ENCODE measurements at regions not wholly inside any gene's neighbourhood (a gene's known extent, or its start where the extent isn't known, plus 50 kb on each side); places are given as distances from the start of the nearest gene placed in this dataset.

- no peak for TF ChIP-seq ZNF114 (CRISPR knock-in tag; IDR thresholded peaks at IDR 0.05)
- TF ChIP-seq EZH2 (IDR thresholded peaks at IDR 0.05; ENCODE audit: low read depth, unreplicated experiment) = no peak
- no peak for TF ChIP-seq ZNF331 (CRISPR knock-in tag; IDR thresholded peaks at IDR 0.05; ENCODE audit: low read depth)
- TF ChIP-seq NANOG (IDR thresholded peaks at IDR 0.05; ENCODE audit: borderline replicate concordance) = no peak
- no peak for TF ChIP-seq CTCF (conservative IDR thresholded peaks at IDR 0.05; ENCODE audit: low read depth in 2 of 2)
- no peak for TF ChIP-seq CREB1 (CRISPR knock-in tag; IDR thresholded peaks at IDR 0.05; ENCODE audit: low read depth)
- TF ChIP-seq POLR2AphosphoS5 (IDR thresholded peaks at IDR 0.05; ENCODE audit: low read depth) = no peak
- TF ChIP-seq JUNB (IDR thresholded peaks at IDR 0.05; ENCODE audit: unreplicated experiment) = no peak
- no peak for TF ChIP-seq ETS1 (IDR thresholded peaks at IDR 0.05)
- TF ChIP-seq STAT1 (IDR thresholded peaks at IDR 0.05; ENCODE audit: unreplicated experiment) = no peak
- no peak for TF ChIP-seq ZNF462 (CRISPR knock-in tag; IDR thresholded peaks at IDR 0.05)
- no peak for TF ChIP-seq EZH2phosphoT487 (IDR thresholded peaks at IDR 0.05; ENCODE audit: unreplicated experiment)
- TF ChIP-seq REST (IDR thresholded peaks at IDR 0.05; ENCODE audit: unreplicated experiment) = no peak
Observed at GRCh38 chr5:2566284-2566683, 185.2 kb downstream of the IRX2 start.

More at GRCh38 chr5:2566284-2566683, 185.2 kb downstream of the IRX2 start:
- peaks cover 2% of the 10 kb centered on the region; the same call in 1 of the 3 replicates for H3K36me3 Mint-ChIP-seq (ENCODE audit: low read depth)
- no peak overlapping the region for H2AFZ ChIP-seq
- H3K9me2 ChIP-seq (ENCODE audit: insufficient read depth) = no peaks in the 10 kb centered on the region
- ATAC-seq (no peak), DNase-seq (ENCODE audit: low spot score) (no peak)
- no peak overlapping the region for H3K4me3 ChIP-seq
- no peaks in the 10 kb centered on the region for H3F3A ChIP-seq (replicated peaks; ENCODE audit: low read depth)
- H3K27ac Mint-ChIP-seq = no peak overlapping the region
- H3K4me1 ChIP-seq (ENCODE audit: insufficient read depth) = no peaks in the 10 kb centered on the region
- H3K27ac ChIP-seq (ENCODE audit: low read depth) = no peak overlapping the region
- H3K4me2 ChIP-seq = no peak overlapping the region
- no peaks in the 10 kb centered on the region for H4K20me1 ChIP-seq (replicated peaks; ENCODE audit: insufficient read depth)
- peaks cover 4% of the 10 kb centered on the region for H3K27me3 Mint-ChIP-seq (ENCODE audit: insufficient read depth, low read depth, poor library complexity)
- H3K36me3 ChIP-seq (ENCODE audit: insufficient read depth) = no peaks in the 10 kb centered on the region
- no peaks in the 10 kb centered on the region for H3K79me2 ChIP-seq (replicated peaks; ENCODE audit: insufficient read depth)
- peaks cover 14% of the 10 kb centered on the region for H3K4me1 Mint-ChIP-seq
- peaks cover 11% of the 10 kb centered on the region for H3K9me3 Mint-ChIP-seq
- H3K27me3 ChIP-seq (ENCODE audit: insufficient read depth) = no peaks in the 10 kb centered on the region
- no peak overlapping the region for H3K4me3 Mint-ChIP-seq

Measured in GM23338 (cell line).